Ovary (tissue), 3 donors: ENCODE measurements at regions not wholly inside any gene's neighbourhood (a gene's known extent, or its start where the extent isn't known, plus 50 kb on each side); places are given as distances from the start of the nearest gene placed in this dataset.

Source experiments
- EP300 ChIP-seq: sonication (generic); formaldehyde crosslinking; IDR thresholded peaks from one replicate; pipeline ENCODE4 v1.6.1; 2017; ENCODE audit warnings: antibody characterized with exemption
- TF ChIP-seq, protein P1 (sequence below), 3 donors: fragments of 450-650 bp in 2 of 3; fragments of 200-600 bp in 1 of 3; IDR thresholded peaks; one replicate each; pipeline versions ENCODE4 v1.5.1 to v1.8.0; 2016 to 2022; ENCODE audit warnings: antibody characterized with exemption in 3 of 3, mild to moderate bottlenecking in 1 of 3
- donor health status: DM: no; HTN: no; CAD: no.

GRCh38 chr2:239600650-239601049, 199.8 kb upstream of the HDAC4 start:
- TF ChIP-seq, protein P1, sequence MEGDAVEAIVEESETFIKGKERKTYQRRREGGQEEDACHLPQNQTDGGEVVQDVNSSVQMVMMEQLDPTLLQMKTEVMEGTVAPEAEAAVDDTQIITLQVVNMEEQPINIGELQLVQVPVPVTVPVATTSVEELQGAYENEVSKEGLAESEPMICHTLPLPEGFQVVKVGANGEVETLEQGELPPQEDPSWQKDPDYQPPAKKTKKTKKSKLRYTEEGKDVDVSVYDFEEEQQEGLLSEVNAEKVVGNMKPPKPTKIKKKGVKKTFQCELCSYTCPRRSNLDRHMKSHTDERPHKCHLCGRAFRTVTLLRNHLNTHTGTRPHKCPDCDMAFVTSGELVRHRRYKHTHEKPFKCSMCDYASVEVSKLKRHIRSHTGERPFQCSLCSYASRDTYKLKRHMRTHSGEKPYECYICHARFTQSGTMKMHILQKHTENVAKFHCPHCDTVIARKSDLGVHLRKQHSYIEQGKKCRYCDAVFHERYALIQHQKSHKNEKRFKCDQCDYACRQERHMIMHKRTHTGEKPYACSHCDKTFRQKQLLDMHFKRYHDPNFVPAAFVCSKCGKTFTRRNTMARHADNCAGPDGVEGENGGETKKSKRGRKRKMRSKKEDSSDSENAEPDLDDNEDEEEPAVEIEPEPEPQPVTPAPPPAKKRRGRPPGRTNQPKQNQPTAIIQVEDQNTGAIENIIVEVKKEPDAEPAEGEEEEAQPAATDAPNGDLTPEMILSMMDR (IDR thresholded peaks at IDR 0.05) = no peak
- no peak for TF ChIP-seq EP300
